Upper lobe of left lung (tissue), 4 donors: ENCODE measurements at regions not wholly inside any gene's neighbourhood (a gene's known extent, or its start where the extent isn't known, plus 50 kb on each side); places are given as distances from the start of the nearest gene placed in this dataset.
"Not testable (repeated sequence)": the region's sequence is repeated elsewhere in the genome, so short reads cannot be mapped to it uniquely, and the experiment has no call there.

Source experiments
- POLR2A ChIP-seq, 4 donors: fragments of 450-650 bp; IDR thresholded peaks; one replicate each; pipeline ENCODE4 v1.5.1; 2016 to 2017; ENCODE audit warnings: antibody characterized with exemption in 4 of 4, mild to moderate bottlenecking in 2 of 4
- TF ChIP-seq, protein P1 (sequence below), 6 experiments: fragments of 450-650 bp in 4 of 6; fragments of 200-600 bp in 2 of 6; sonication (generic) in 2 of 6; IDR thresholded peaks; one replicate each; pipeline ENCODE4 v1.5.1; 2016 to 2019; ENCODE audit warnings: antibody characterized with exemption in 6 of 6

DNA sequence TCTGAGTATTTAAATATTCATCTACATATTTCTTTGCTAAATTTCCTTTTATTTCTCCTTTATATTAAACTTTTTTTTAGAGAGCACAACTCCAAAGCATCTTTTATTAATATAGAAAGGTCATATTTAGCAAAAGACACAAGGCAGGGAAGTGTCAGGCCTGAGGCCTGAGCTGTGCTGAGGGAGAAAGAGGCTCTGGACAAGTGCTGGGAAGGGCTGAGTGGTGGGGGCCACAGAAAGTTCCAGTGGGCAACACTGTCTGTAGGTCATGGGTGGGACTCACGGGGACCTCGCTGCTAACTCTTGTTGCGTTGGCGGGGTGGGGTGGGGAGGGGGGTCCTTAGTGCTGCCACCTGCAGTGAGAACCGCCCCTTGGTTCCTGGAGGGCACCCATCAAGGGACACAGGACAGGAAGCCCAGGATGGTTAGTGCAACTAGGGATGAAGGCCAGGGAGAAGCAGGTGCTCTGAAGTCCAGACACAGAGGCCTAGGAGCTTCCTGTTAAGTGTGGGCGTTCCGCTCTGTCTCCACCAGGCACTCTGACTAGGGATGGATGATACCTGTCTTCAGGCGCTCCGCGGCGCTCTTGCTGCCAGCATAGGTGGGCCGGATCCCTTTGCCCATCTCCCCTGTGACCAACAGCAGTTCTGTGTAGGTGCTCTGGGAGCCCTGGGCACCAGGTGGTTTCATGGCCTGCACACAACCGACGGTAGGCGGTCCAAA is 1510.5 kb downstream of the FOXD4L5 start:
- TF ChIP-seq POLR2A (IDR thresholded peaks at IDR 0.05), result not testable (repeated sequence)
- TF ChIP-seq, protein P1, sequence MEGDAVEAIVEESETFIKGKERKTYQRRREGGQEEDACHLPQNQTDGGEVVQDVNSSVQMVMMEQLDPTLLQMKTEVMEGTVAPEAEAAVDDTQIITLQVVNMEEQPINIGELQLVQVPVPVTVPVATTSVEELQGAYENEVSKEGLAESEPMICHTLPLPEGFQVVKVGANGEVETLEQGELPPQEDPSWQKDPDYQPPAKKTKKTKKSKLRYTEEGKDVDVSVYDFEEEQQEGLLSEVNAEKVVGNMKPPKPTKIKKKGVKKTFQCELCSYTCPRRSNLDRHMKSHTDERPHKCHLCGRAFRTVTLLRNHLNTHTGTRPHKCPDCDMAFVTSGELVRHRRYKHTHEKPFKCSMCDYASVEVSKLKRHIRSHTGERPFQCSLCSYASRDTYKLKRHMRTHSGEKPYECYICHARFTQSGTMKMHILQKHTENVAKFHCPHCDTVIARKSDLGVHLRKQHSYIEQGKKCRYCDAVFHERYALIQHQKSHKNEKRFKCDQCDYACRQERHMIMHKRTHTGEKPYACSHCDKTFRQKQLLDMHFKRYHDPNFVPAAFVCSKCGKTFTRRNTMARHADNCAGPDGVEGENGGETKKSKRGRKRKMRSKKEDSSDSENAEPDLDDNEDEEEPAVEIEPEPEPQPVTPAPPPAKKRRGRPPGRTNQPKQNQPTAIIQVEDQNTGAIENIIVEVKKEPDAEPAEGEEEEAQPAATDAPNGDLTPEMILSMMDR (IDR thresholded peaks at IDR 0.05), result not testable (repeated sequence)
